ENCODE measurements at regions not wholly inside any gene's neighbourhood (a gene's known extent, or its start where the extent isn't known, plus 50 kb on each side); places are given as distances from the start of the nearest gene placed in this dataset.

DNA sequence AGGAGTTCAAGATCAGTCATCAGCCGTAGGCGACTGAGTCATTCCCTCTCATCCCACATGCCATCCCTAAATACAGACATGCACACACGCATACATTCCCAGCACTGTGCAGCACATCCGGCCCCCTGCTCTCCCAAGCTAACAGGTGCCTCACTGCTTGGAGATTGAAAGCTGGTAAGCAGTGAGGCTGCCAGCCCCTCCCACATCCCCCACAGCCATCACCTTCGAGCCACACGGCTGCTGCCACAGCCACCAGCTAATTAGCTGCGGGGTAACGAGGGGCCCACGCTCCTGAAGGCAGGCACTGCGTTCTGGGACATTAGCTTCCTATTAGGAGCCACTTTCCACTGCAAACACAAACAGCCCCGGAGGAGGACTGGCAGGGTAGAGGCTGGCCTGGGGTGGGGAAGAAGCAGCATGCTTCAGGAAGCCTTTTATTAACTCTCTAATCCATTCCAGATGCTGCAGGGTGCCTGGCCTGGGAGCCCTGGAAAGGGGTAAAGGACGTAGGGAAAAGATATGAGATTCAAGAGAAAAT, 179.6 kb downstream of the CCT6B start:
- TF ChIP-seq, protein P1, sequence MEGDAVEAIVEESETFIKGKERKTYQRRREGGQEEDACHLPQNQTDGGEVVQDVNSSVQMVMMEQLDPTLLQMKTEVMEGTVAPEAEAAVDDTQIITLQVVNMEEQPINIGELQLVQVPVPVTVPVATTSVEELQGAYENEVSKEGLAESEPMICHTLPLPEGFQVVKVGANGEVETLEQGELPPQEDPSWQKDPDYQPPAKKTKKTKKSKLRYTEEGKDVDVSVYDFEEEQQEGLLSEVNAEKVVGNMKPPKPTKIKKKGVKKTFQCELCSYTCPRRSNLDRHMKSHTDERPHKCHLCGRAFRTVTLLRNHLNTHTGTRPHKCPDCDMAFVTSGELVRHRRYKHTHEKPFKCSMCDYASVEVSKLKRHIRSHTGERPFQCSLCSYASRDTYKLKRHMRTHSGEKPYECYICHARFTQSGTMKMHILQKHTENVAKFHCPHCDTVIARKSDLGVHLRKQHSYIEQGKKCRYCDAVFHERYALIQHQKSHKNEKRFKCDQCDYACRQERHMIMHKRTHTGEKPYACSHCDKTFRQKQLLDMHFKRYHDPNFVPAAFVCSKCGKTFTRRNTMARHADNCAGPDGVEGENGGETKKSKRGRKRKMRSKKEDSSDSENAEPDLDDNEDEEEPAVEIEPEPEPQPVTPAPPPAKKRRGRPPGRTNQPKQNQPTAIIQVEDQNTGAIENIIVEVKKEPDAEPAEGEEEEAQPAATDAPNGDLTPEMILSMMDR (conservative IDR thresholded peaks at IDR 0.05; ENCODE audit: low read depth, low read length), result no peak
- no peak for DNase-seq (ENCODE audit: low read depth)
- no peak overlapping the region for H3K4me3 ChIP-seq (ENCODE audit: low read depth, low read length)

GRCh38 chr17:34781071-34781470, 180.2 kb downstream of the CCT6B start:
- no peak for DNase-seq (ENCODE audit: low read depth)
- TF ChIP-seq, protein P1 (conservative IDR thresholded peaks at IDR 0.05; ENCODE audit: low read depth, low read length), result no peak
- H3K4me3 ChIP-seq (ENCODE audit: low read depth, low read length), result no peak overlapping the region

DNA sequence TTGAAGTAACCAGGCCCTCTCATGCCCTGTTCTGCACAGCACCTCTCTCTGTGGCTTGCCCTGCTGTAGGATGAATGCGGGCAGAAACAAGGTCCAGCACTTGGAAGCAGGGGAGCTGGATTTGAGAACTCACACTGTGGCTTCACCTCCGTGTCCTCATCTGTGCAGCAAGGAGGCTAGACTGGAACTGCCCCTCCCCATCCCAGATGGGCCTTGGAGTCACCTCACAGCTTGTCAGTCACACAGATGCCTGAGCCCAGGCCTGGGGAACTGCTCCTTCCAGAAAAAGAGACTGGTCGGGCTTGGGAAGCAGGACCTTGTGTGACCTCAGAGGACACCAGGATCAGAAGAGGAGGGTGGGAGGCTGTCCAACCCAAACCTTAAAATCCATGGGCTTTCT, 180.8 kb downstream of the CCT6B start:
- H3K4me3 ChIP-seq (ENCODE audit: low read depth, low read length), result no peak overlapping the region
- DNase-seq (ENCODE audit: low read depth), result no peak
- TF ChIP-seq, protein P1 (conservative IDR thresholded peaks at IDR 0.05; ENCODE audit: low read depth, low read length), result no peak

DNA sequence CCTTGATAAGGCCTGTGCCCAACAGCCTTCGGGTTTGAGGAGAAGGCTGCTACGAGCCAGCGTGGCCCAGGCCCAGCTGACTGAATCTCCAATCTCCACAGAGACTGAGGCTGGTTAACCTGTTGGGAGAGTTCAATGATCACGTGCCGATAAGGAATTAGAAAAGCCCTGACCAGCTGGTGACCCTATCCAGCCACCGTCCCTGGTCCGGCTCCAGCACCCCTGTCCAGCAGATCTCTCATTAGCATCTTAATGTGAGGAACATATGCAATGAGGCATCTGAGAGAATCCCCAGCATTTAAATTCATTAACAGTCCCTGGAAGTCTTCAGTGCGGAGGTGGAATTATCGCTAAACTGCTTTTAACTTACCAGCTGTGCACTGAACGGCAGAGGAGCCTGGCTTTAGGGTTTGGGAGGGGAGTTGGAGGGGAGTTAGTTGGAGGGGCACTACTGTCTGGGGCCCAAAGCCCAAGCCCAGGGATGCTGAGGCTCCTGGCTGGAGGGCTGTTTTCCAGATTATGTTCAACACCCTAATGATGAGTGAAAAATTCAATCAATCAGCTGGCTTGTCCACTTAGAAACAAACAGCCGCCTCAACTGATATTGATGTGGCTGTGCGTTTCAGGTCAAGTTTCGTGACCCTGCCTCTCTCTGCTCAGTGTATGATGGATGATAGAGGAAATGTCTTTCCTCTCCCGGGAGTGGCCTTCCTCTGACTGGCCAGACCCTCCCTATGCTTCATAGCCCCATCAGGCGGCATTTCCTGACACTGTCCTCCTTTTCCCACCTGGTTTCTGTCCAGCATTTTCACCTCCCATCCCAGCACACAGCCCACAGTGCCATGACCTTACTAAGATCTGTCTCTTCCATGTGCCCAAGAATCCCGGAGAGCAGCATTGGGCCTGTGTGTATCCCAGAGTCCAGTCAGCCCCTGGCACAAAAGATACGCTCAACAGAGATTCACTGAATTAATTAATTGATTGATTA, 184.5 kb downstream of the CCT6B start:
- H3K4me3 ChIP-seq (ENCODE audit: low read depth, low read length), result no peak overlapping the region
- DNase-seq (ENCODE audit: low read depth), result no peak
- TF ChIP-seq, protein P1 (conservative IDR thresholded peaks at IDR 0.05; ENCODE audit: low read depth, low read length), result no peak

DNA sequence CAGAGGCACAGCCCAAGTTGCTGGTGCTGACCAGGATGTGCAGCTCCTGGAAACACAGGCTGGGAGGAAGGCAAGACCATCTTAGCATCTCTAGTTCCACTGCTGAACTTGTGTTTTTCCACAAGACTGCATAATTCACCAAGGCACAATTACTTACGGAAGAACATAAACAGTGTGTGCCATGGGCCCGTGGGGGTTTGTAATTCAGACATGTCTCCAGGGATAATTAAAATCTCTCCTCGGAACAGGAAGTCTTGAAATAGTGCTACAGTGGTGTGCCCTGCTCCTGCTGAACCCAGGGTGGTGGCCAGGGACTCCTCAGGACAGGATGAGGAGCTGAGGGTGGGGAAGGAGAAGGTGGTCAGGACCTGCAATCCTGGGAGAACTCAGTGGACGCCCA, 188.2 kb downstream of the CCT6B start:
- TF ChIP-seq, protein P1 (conservative IDR thresholded peaks at IDR 0.05; ENCODE audit: low read depth, low read length), result no peak
- DNase-seq (ENCODE audit: low read depth), result no peak
- no peak overlapping the region for H3K4me3 ChIP-seq (ENCODE audit: low read depth, low read length)

DNA sequence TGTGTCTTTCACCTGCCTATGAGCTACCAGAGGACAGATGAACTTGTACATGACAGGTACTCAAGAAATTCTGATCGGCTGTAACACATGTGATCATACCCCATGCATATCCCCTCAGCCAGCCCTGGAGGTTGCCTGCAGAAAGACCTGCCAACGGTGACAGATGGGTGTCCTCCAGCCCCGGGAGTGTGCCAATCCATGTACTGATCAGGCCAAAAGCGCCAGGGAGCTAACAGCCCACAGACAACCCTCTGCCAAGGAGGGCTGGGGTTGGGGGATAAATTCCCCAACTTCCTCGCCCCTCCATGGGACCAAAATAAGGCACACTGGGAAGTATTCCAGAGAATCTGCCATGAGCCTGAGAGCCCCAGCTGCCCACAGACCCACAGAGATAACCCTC, 189.4 kb downstream of the CCT6B start:
- TF ChIP-seq, protein P1 (conservative IDR thresholded peaks at IDR 0.05; ENCODE audit: low read depth, low read length), result no peak
- no peak for DNase-seq (ENCODE audit: low read depth)
- no peak overlapping the region for H3K4me3 ChIP-seq (ENCODE audit: low read depth, low read length)

All from epithelial cell of proximal tubule (primary cell).